HepG2 (cell line): ENCODE measurements at regions not wholly inside any gene's neighbourhood (a gene's known extent, or its start where the extent isn't known, plus 50 kb on each side); places are given as distances from the start of the nearest gene placed in this dataset.

Experiments used
- ATAC-seq: fragments of 200-7000 bp; cut with Tn5 transposase; 3 replicates; pipeline ENCODE4 v1.9.1; 2020; ENCODE audit warnings: mild to moderate bottlenecking, moderate library complexity
- BruUV-seq: library from RNA; stranded (reverse); fragments of 400-500 nt; replicated peaks from 2 replicates; lab custom pipeline; 2021; lab: Mats Ljungman, UMichigan
- CTCF ChIA-PET: fragments of 300-600 bp; formaldehyde crosslinking; extraction: SDS; loops from one replicate; lab custom pipeline; 2021; ENCODE audit warnings: low total read pairs, inconsistent platforms, low intra/inter-chr PET ratio; lab: Yijun Ruan, JAX
- POLR2A ChIA-PET: fragments of 350-600 bp; sonication (Branson Sonifier 250); formaldehyde crosslinking; loops from one replicate; lab custom pipeline; 2020; ENCODE audit warnings: antibody characterized with exemption, inconsistent platforms; lab: Yijun Ruan, JAX
- DNase-seq: peaks from one replicate; pipeline ENCODE4 v3.0.0-alpha.2; 2015; ENCODE audit warnings: low spot score
- FAIRE-seq: peaks from 3 replicates; lab custom pipeline; 2011; peaks lifted over from hg19 to GRCh38; lab: Jason Lieb, UNC
- H2AFZ ChIP-seq: one replicate; pipeline ENCODE4 v1.6.1; 2011; ENCODE audit warnings: low read length, inconsistent platforms
- H3K27ac ChIP-seq: fragments of 300-600 bp; 3 replicates; pipeline ENCODE4 v1.8.0; 2011; ENCODE audit warnings: mixed run types, mild to moderate bottlenecking, mixed read lengths, low read length, inconsistent platforms; ENCODE audit not compliant: insufficient read depth; ENCODE audit errors: extremely low read length
- H3K27me3 ChIP-seq, 2 experiments: fragments of 200-600 bp in 1 of 2; 2 replicates in 1 of 2; 3 replicates in 1 of 2; pipeline versions ENCODE4 v1.6.0 to v1.8.0; 2011; ENCODE audit warnings: low read length in 2 of 2, mild to moderate bottlenecking in 2 of 2, moderate library complexity in 2 of 2, inconsistent platforms in 1 of 2; ENCODE audit not compliant: insufficient read depth in 2 of 2, control insufficient read depth in 1 of 2
- H3K36me3 ChIP-seq, 2 experiments: fragments of 200-600 bp in 1 of 2; replicated peaks in 1 of 2; 2 replicates in 1 of 2; 3 replicates in 1 of 2; pipeline versions ENCODE4 v1.5.1 to v1.8.0; 2011; ENCODE audit warnings: low read length in 2 of 2, inconsistent platforms in 1 of 2; ENCODE audit not compliant: insufficient read depth in 2 of 2, control insufficient read depth in 1 of 2
- H3K4me1 ChIP-seq: 2 replicates; pipeline ENCODE4 v1.5.1; 2012; ENCODE audit warnings: low read length, inconsistent platforms; ENCODE audit not compliant: insufficient read depth
- H3K4me2 ChIP-seq: 2 replicates; pipeline ENCODE4 v1.6.0; 2011; ENCODE audit warnings: low read depth, low read length, inconsistent platforms
- H3K4me3 ChIP-seq, 3 experiments: fragments of 200-600 bp in 1 of 3; sonication (generic), shearing (Covaris generic) in 1 of 3; replicated peaks in 1 of 3; 2 replicates each; pipeline ENCODE4 v1.5.1; 2011 to 2016; ENCODE audit warnings: low read length in 3 of 3, inconsistent platforms in 2 of 3, low read depth in 2 of 3, mild to moderate bottlenecking in 2 of 3, control low read depth in 1 of 3, mixed read lengths in 1 of 3; ENCODE audit not compliant: insufficient read depth in 1 of 3
- H3K79me2 ChIP-seq: one replicate; pipeline ENCODE4 v1.6.1; 2011; ENCODE audit warnings: low read length, inconsistent platforms; ENCODE audit not compliant: insufficient read depth
- H3K9ac ChIP-seq: 2 replicates; pipeline ENCODE4 v1.6.0; 2011; ENCODE audit warnings: mild to moderate bottlenecking, low read depth, low read length, inconsistent platforms; ENCODE audit not compliant: insufficient read depth
- H3K9me3 ChIP-seq: 2 replicates; pipeline ENCODE4 v1.5.1; 2012; ENCODE audit warnings: mild to moderate bottlenecking, low read length
- H4K20me1 ChIP-seq: 2 replicates; pipeline ENCODE4 v1.6.0; 2011; ENCODE audit warnings: inconsistent platforms, mild to moderate bottlenecking, low read length, moderate library complexity; ENCODE audit not compliant: insufficient read depth
- MIXL1 ChIP-seq: IDR thresholded peaks from 2 replicates; pipeline ENCODE4 v1.6.1; 2016
- NR3C1 ChIP-seq: sonication (generic); formaldehyde crosslinking; IDR thresholded peaks from 2 replicates; pipeline ENCODE4 v1.4.0; 2020; ENCODE audit warnings: missing genetic modification reagents
- TBX2 ChIP-seq: sonication (generic); formaldehyde crosslinking; IDR thresholded peaks from 2 replicates; pipeline ENCODE4 v1.5.0; 2020; ENCODE audit warnings: missing genetic modification reagents, mild to moderate bottlenecking, borderline replicate concordance
- TGIF2 ChIP-seq: IDR thresholded peaks from 2 replicates; pipeline ENCODE4 v1.6.1; 2016; ENCODE audit warnings: control low read depth, missing compliant biosample characterization
- ZNF547 ChIP-seq: sonication (generic); formaldehyde crosslinking; IDR thresholded peaks from 2 replicates; pipeline ENCODE4 v1.5.1; 2020; ENCODE audit warnings: mild to moderate bottlenecking, missing genetic modification reagents
- ZNF720 ChIP-seq: sonication (generic); formaldehyde crosslinking; IDR thresholded peaks from 2 replicates; pipeline ENCODE4 v1.4.0; 2020; ENCODE audit warnings: missing genetic modification reagents
- in situ Hi-C: cut with HindIII; loops from 2 replicates; pipeline ENCODE4 v1.10.0; 2017; ENCODE audit warnings: low pct_unique_long_range_greater_than_20kb; ENCODE audit not compliant: extremely low pct_ligation_motif_present
- intact Hi-C: fragments of 100-400 bp; cut with micrococcal nuclease; formaldehyde crosslinking; loops from one replicate; pipeline ENCODE4 v1.10.0; 2022; ENCODE audit not compliant: unreplicated experiment
- TF ChIP-seq, protein P1 (sequence below): sonication (generic); formaldehyde crosslinking; IDR thresholded peaks from 2 replicates; pipeline ENCODE4 v1.4.0; 2020; ENCODE audit warnings: low read depth, missing genetic modification reagents
- TF ChIP-seq, protein P2 (sequence below): sonication (generic); formaldehyde crosslinking; IDR thresholded peaks from 2 replicates; pipeline ENCODE4 v1.5.0; 2020; ENCODE audit warnings: mild to moderate bottlenecking, missing genetic modification reagents
- TF ChIP-seq, protein P3 (sequence below): sonication (generic); formaldehyde crosslinking; IDR thresholded peaks from 2 replicates; pipeline ENCODE4 v1.8.1; 2023; ENCODE audit warnings: mild to moderate bottlenecking, moderate library complexity, missing genetic modification reagents
- TF ChIP-seq, protein P4 (sequence below): sonication (generic); formaldehyde crosslinking; IDR thresholded peaks from 2 replicates; pipeline ENCODE4 v1.8.1; 2022; ENCODE audit warnings: low read depth, mild to moderate bottlenecking, missing genetic modification reagents
- TF ChIP-seq, protein P5 (sequence below): sonication (generic); formaldehyde crosslinking; IDR thresholded peaks from 2 replicates; pipeline ENCODE4 v1.5.0; 2020; ENCODE audit warnings: missing genetic modification reagents, mild to moderate bottlenecking, borderline replicate concordance

DNA sequence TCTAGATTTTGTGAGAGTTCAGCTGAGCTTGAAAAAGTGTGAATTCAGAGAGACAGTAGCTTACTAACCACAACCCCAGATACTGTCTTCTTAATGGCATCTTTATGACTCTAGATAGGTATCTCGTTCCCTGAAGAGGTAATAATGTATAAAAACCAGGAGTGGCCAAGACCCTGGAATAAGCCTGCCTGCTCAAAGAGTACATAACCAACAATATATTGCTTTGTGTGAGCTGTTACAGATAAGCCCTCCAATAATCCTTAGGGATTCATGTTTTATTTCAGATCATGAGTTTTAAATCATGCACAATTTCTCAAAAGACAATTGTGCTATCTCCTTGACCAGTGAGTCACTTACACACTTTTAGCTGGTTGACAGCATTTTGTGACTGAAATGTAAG lies 327.8 kb upstream of the ADGRB3 start (continued):
- TF ChIP-seq, protein P1, sequence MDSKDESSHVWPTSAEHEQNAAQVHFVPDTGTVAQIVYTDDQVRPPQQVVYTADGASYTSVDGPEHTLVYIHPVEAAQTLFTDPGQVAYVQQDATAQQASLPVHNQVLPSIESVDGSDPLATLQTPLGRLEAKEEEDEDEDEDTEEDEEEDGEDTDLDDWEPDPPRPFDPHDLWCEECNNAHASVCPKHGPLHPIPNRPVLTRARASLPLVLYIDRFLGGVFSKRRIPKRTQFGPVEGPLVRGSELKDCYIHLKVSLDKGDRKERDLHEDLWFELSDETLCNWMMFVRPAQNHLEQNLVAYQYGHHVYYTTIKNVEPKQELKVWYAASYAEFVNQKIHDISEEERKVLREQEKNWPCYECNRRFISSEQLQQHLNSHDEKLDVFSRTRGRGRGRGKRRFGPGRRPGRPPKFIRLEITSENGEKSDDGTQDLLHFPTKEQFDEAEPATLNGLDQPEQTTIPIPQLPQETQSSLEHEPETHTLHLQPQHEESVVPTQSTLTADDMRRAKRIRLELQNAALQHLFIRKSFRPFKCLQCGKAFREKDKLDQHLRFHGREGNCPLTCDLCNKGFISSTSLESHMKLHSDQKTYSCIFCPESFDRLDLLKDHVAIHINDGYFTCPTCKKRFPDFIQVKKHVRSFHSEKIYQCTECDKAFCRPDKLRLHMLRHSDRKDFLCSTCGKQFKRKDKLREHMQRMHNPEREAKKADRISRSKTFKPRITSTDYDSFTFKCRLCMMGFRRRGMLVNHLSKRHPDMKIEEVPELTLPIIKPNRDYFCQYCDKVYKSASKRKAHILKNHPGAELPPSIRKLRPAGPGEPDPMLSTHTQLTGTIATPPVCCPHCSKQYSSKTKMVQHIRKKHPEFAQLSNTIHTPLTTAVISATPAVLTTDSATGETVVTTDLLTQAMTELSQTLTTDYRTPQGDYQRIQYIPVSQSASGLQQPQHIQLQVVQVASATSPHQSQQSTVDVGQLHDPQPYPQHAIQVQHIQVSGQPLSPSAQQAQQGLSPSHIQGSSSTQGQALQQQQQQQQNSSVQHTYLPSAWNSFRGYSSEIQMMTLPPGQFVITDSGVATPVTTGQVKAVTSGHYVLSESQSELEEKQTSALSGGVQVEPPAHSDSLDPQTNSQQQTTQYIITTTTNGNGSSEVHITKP (CRISPR knock-in tag) = no peak
- TF ChIP-seq, all 625 proteins: peak for 0

DNA sequence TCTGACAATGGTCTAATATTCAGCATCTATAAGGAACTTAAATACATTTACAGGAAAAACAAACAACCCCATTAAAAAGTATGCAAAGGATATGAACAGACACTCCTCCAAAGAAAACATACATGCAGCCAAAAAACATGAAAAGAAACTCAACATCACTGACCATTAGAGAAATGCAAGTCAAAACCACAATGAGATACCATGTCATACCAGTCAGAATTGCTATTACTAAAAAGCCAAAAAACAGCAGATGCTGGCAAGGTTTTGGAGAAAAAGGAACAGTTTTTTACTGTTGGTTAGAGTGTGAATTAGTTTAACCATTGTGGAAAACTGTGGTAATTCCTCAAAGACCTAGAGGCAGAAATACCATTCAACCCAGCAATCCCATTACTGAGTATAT lies 339.0 kb upstream of the ADGRB3 start:
- H3K9ac ChIP-seq = no peak overlapping the region
- no peaks in the 10 kb centered on the region for H3K36me3 ChIP-seq
- FAIRE-seq (no peak), ATAC-seq (no peak), DNase-seq (no peak)
- no peaks in the 10 kb centered on the region for H3K4me1 ChIP-seq
- H3K27me3 ChIP-seq = no peaks in the 10 kb centered on the region
- ChIA-PET POLR2A (no interaction called here), CTCF (no interaction called here)
- intact Hi-C loops (no loop called here), in situ Hi-C loops (no loop called here)
- H3K79me2 ChIP-seq = no peaks in the 10 kb centered on the region
- H3K9me3 ChIP-seq = peaks cover 39% of the 10 kb centered on the region
- no peaks in the 10 kb centered on the region for H4K20me1 ChIP-seq
- no peak overlapping the region for H2AFZ ChIP-seq
- no peak overlapping the region for H3K27ac ChIP-seq
- BruUV-seq = no TSS peak
- no peak overlapping the region for H3K4me3 ChIP-seq
- no peak overlapping the region for H3K4me2 ChIP-seq
- TF ChIP-seq, protein P2, sequence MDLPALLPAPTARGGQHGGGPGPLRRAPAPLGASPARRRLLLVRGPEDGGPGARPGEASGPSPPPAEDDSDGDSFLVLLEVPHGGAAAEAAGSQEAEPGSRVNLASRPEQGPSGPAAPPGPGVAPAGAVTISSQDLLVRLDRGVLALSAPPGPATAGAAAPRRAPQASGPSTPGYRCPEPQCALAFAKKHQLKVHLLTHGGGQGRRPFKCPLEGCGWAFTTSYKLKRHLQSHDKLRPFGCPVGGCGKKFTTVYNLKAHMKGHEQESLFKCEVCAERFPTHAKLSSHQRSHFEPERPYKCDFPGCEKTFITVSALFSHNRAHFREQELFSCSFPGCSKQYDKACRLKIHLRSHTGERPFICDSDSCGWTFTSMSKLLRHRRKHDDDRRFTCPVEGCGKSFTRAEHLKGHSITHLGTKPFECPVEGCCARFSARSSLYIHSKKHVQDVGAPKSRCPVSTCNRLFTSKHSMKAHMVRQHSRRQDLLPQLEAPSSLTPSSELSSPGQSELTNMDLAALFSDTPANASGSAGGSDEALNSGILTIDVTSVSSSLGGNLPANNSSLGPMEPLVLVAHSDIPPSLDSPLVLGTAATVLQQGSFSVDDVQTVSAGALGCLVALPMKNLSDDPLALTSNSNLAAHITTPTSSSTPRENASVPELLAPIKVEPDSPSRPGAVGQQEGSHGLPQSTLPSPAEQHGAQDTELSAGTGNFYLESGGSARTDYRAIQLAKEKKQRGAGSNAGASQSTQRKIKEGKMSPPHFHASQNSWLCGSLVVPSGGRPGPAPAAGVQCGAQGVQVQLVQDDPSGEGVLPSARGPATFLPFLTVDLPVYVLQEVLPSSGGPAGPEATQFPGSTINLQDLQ (CRISPR knock-in tag) = no peak
- TF ChIP-seq ZNF720 (CRISPR knock-in tag) (no peak), TGIF2 (CRISPR knock-in tag) (no peak), NR3C1 (CRISPR knock-in tag) (no peak), TBX2 (CRISPR knock-in tag) (no peak), MIXL1 (CRISPR knock-in tag) (no peak), ZNF547 (CRISPR knock-in tag) (no peak)
- TF ChIP-seq, protein P3, sequence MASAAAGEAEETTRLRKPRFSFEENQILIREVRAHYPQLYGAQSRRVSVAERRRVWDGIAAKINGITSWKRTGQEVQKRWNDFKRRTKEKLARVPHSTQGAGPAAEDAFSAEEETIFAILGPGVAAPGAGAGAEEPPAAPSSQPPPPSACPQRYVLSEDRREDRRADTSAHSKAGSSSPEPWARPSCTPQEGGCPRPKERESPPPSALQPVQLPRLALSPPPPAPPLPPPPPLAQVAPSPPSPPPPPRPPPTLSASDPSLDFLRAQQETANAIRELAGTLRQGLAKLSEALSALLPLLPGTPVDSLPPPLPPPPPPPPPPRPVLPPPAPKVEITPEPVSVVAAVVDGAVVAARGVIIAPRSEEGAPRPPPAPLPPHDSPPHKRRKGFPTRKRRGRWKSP (CRISPR knock-in tag) = no peak
- TF ChIP-seq, protein P4, sequence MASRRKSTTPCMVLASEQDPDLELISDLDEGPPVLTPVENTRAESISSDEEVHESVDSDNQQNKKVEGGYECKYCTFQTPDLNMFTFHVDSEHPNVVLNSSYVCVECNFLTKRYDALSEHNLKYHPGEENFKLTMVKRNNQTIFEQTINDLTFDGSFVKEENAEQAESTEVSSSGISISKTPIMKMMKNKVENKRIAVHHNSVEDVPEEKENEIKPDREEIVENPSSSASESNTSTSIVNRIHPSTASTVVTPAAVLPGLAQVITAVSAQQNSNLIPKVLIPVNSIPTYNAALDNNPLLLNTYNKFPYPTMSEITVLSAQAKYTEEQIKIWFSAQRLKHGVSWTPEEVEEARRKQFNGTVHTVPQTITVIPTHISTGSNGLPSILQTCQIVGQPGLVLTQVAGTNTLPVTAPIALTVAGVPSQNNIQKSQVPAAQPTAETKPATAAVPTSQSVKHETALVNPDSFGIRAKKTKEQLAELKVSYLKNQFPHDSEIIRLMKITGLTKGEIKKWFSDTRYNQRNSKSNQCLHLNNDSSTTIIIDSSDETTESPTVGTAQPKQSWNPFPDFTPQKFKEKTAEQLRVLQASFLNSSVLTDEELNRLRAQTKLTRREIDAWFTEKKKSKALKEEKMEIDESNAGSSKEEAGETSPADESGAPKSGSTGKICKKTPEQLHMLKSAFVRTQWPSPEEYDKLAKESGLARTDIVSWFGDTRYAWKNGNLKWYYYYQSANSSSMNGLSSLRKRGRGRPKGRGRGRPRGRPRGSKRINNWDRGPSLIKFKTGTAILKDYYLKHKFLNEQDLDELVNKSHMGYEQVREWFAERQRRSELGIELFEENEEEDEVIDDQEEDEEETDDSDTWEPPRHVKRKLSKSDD = no peak
- TF ChIP-seq, protein P5, sequence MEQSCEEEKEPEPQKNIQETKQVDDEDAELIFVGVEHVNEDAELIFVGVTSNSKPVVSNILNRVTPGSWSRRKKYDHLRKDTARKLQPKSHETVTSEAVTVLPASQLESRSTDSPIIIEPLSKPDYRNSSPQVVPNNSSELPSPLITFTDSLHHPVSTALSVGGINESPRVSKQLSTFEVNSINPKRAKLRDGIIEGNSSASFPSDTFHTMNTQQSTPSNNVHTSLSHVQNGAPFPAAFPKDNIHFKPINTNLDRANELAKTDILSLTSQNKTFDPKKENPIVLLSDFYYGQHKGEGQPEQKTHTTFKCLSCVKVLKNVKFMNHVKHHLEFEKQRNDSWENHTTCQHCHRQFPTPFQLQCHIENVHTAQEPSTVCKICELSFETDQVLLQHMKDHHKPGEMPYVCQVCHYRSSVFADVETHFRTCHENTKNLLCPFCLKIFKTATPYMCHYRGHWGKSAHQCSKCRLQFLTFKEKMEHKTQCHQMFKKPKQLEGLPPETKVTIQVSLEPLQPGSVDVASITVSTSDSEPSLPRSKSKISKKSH (CRISPR knock-in tag) = no peak
